Keratinocyte (primary cell): ENCODE measurements at regions not wholly inside any gene's neighbourhood (a gene's known extent, or its start where the extent isn't known, plus 50 kb on each side); places are given as distances from the start of the nearest gene placed in this dataset.

Experiments
- DNase-seq: peaks from one replicate; pipeline ENCODE4 v3.0.0-alpha.2; 2011; ENCODE audit warnings: low read depth, missing footprints, low spot score
- FAIRE-seq: peaks from 2 replicates; lab custom pipeline; 2011; peaks lifted over from hg19 to GRCh38; lab: Jason Lieb, UNC
- H2AFZ ChIP-seq: 2 replicates; pipeline ENCODE4 v1.6.0; 2012; ENCODE audit warnings: low read length, control low read depth, inconsistent platforms; ENCODE audit not compliant: control insufficient read depth
- H3K27ac ChIP-seq: 2 replicates; pipeline ENCODE4 v1.5.1; 2011; ENCODE audit warnings: low read length; ENCODE audit not compliant: control insufficient read depth, insufficient read depth
- H3K27me3 ChIP-seq: 3 replicates; pipeline ENCODE4 v1.6.0; 2011; ENCODE audit warnings: low read length; ENCODE audit not compliant: control insufficient read depth, insufficient read depth; ENCODE audit errors: extremely low read depth
- H3K36me3 ChIP-seq, 2 experiments: 2 replicates in 1 of 2; 3 replicates in 1 of 2; pipeline ENCODE4 v1.5.1; 2011; ENCODE audit warnings: low read length in 2 of 2, mild to moderate bottlenecking in 1 of 2; ENCODE audit not compliant: control insufficient read depth in 2 of 2, insufficient read depth in 2 of 2; ENCODE audit errors: extremely low read depth in 1 of 2
- H3K4me1 ChIP-seq: 3 replicates; pipeline ENCODE4 v1.5.1; 2011; ENCODE audit warnings: low read length; ENCODE audit not compliant: control insufficient read depth, insufficient read depth; ENCODE audit errors: extremely low read depth
- H3K4me2 ChIP-seq: 3 replicates; pipeline ENCODE4 v1.6.0; 2011; ENCODE audit warnings: low read depth, low read length; ENCODE audit not compliant: control insufficient read depth, insufficient read depth; ENCODE audit errors: extremely low read depth
- H3K4me3 ChIP-seq, 3 experiments: fragments of 200-600 bp in 1 of 3; sonication (generic) in 1 of 3; 2 replicates in 2 of 3; 3 replicates in 1 of 3; pipeline ENCODE4 v1.5.1; 2011 to 2016; ENCODE audit warnings: low read length in 3 of 3, mild to moderate bottlenecking in 3 of 3, control low read depth in 2 of 3, inconsistent platforms in 1 of 3, low read depth in 1 of 3, mixed read lengths in 1 of 3, mixed run types in 1 of 3, moderate library complexity in 1 of 3; ENCODE audit not compliant: control insufficient read depth in 2 of 3, insufficient read depth in 2 of 3; ENCODE audit errors: extremely low read depth in 1 of 3
- H3K79me2 ChIP-seq: 2 replicates; pipeline ENCODE4 v1.6.0; 2012; ENCODE audit warnings: low read length; ENCODE audit not compliant: control insufficient read depth, insufficient read depth
- H3K9ac ChIP-seq: 3 replicates; pipeline ENCODE4 v1.6.0; 2011; ENCODE audit warnings: low read length; ENCODE audit not compliant: control insufficient read depth, insufficient read depth; ENCODE audit errors: extremely low read depth
- H3K9me1 ChIP-seq: 3 replicates; pipeline ENCODE4 v1.6.0; 2011; ENCODE audit warnings: low read length; ENCODE audit not compliant: control insufficient read depth, insufficient read depth; ENCODE audit errors: extremely low read depth
- H3K9me3 ChIP-seq: 2 replicates; pipeline ENCODE4 v1.5.1; 2012; ENCODE audit warnings: low read depth, low read length; ENCODE audit not compliant: control insufficient read depth
- H4K20me1 ChIP-seq: 3 replicates; pipeline ENCODE4 v1.6.0; 2011; ENCODE audit warnings: low read length; ENCODE audit not compliant: control insufficient read depth, insufficient read depth; ENCODE audit errors: extremely low read depth
- CTCF ChIP-seq, 3 experiments: IDR thresholded peaks in 1 of 3; conservative IDR thresholded peaks in 1 of 3; optimal IDR thresholded peaks in 1 of 3; 2 replicates in 2 of 3; 3 replicates in 1 of 3; pipeline versions ENCODE3 to v1.5.1; 2011; ENCODE audit warnings: low read length in 3 of 3, mild to moderate bottlenecking in 3 of 3, moderate library complexity in 2 of 3, control low read depth in 1 of 3, inconsistent platforms in 1 of 3; ENCODE audit not compliant: insufficient read depth in 2 of 3; ENCODE audit errors: extremely low read depth in 1 of 3
- EZH2 ChIP-seq: IDR thresholded peaks from one replicate; pipeline ENCODE4 v1.6.1; 2012; ENCODE audit warnings: inconsistent platforms, mild to moderate bottlenecking, low read length, moderate library complexity
- dilution Hi-C: fragments of 300-500 bp; cut with MboI; formaldehyde crosslinking; loops from one replicate; pipeline ENCODE4 v1.7.0; 2020; ENCODE audit warnings: low sequenced_read_pairs; ENCODE audit not compliant: extremely low pct_ligation_motif_present

- Histone ChIP-seq H4K20me1 (no peaks in the 10 kb centered on the region), H3K9ac (no peak overlapping the region), H3K9me3 (no peaks in the 10 kb centered on the region), H3K27me3 (no peaks in the 10 kb centered on the region), H3K79me2 (no peaks in the 10 kb centered on the region), H3K4me3 (no peak overlapping the region), H2AFZ (no peak overlapping the region), H3K27ac (no peak overlapping the region), H3K4me1 (no peaks in the 10 kb centered on the region), H3K4me2 (no peak overlapping the region), H3K9me1 (no peaks in the 10 kb centered on the region), H3K36me3 (no peaks in the 10 kb centered on the region)
- FAIRE-seq: no peak
- dilution Hi-C loops: no loop called here
- TF ChIP-seq CTCF (optimal IDR thresholded peaks at IDR 0.05 in 1 of 3, IDR thresholded peaks at IDR 0.05 in 1 of 3, conservative IDR thresholded peaks at IDR 0.05 in 1 of 3; ENCODE audit: extremely low read depth in 1 of 3, insufficient read depth in 2 of 3, low read length in 3 of 3): no peak
- DNase-seq: no peak
Measured at GRCh38 chr5:136703036-136703435, 337.7 kb upstream of the TRPC7 start.

GRCh38 chr5:136701191-136701590 lies 335.8 kb upstream of the TRPC7 start:
- Histone ChIP-seq H3K4me2 (no peak overlapping the region), H3K4me1 (no peaks in the 10 kb centered on the region), H3K79me2 (no peaks in the 10 kb centered on the region), H3K9me3 (no peaks in the 10 kb centered on the region), H3K36me3 (no peaks in the 10 kb centered on the region), H3K27me3 (no peaks in the 10 kb centered on the region), H3K9ac (no peak overlapping the region), H3K27ac (no peak overlapping the region), H3K9me1 (no peaks in the 10 kb centered on the region), H3K4me3 (no peak overlapping the region), H2AFZ (no peak overlapping the region), H4K20me1 (no peaks in the 10 kb centered on the region)
- dilution Hi-C loops: no loop called here
- DNase-seq (no peak), FAIRE-seq (no peak)
- no peak for TF ChIP-seq EZH2
- TF ChIP-seq CTCF (optimal IDR thresholded peaks at IDR 0.05 in 1 of 3, IDR thresholded peaks at IDR 0.05 in 1 of 3, conservative IDR thresholded peaks at IDR 0.05 in 1 of 3; ENCODE audit: extremely low read depth in 1 of 3, insufficient read depth in 2 of 3, low read length in 3 of 3): no peak
